BE2C (cell line): ENCODE measurements at regions not wholly inside any gene's neighbourhood (a gene's known extent, or its start where the extent isn't known, plus 50 kb on each side); places are given as distances from the start of the nearest gene placed in this dataset.
"Not testable (repeated sequence)": the region's sequence is repeated elsewhere in the genome, so short reads cannot be mapped to it uniquely, and the experiment has no call there.

Experiments
- DNase-seq: peaks from one replicate; pipeline ENCODE4 v3.0.0-alpha.2; 2020
- H3K27me3 ChIP-seq: fragments of 250-450 bp; sonication (Bioruptor Pico); 2 replicates; pipeline ENCODE4 v1.5.1; 2020; ENCODE audit warnings: mild to moderate bottlenecking
- H3K36me3 ChIP-seq: fragments of 250-450 bp; sonication (Bioruptor Pico); 2 replicates; pipeline ENCODE4 v1.5.1; 2020; ENCODE audit warnings: mild to moderate bottlenecking
- H3K4me1 ChIP-seq: fragments of 250-450 bp; sonication (Bioruptor Pico); 2 replicates; pipeline ENCODE4 v1.5.1; 2020
- H3K4me3 ChIP-seq: 2 replicates; pipeline ENCODE4 v1.5.1; 2011; ENCODE audit warnings: low read depth, low read length
- H3K9me3 ChIP-seq: fragments of 250-450 bp; sonication (Bioruptor Pico); 2 replicates; pipeline ENCODE4 v1.5.1; 2020
- CTCF ChIP-seq: IDR thresholded peaks from 2 replicates; pipeline ENCODE4 v1.5.1; 2012; ENCODE audit warnings: mild to moderate bottlenecking, low read depth, low read length

- Histone ChIP-seq H3K27me3 (no peaks in the 10 kb centered on the region), H3K36me3 (no peaks in the 10 kb centered on the region), H3K4me1 (no peaks in the 10 kb centered on the region), H3K4me3 (no peak overlapping the region), H3K9me3 (no peaks in the 10 kb centered on the region)
- no peak for DNase-seq
- TF ChIP-seq CTCF = no peak
These were observed 329.4 kb downstream of the NAF1 start for GRCh38 chr4:162837241-162837640.

- Histone ChIP-seq H3K4me3 (no peak overlapping the region), H3K4me1 (no peaks in the 10 kb centered on the region), H3K27me3 (no peaks in the 10 kb centered on the region), H3K36me3 (no peaks in the 10 kb centered on the region), H3K9me3 (no peaks in the 10 kb centered on the region)
- DNase-seq = no peak
- TF ChIP-seq CTCF = no peak
These were observed 329.9 kb downstream of the NAF1 start for GRCh38 chr4:162836773-162837172.

- H3K4me1 ChIP-seq, H3K36me3 ChIP-seq, H3K9me3 ChIP-seq, H3K27me3 ChIP-seq, DNase-seq, H3K4me3 ChIP-seq: not testable (repeated sequence)
These were observed 330.4 kb downstream of the NAF1 start for GRCh38 chr4:162836258-162836657.

GRCh38 chr4:162830899-162831298 is 335.8 kb downstream of the NAF1 start:
- Histone ChIP-seq H3K36me3 (no peaks in the 10 kb centered on the region), H3K4me1 (no peaks in the 10 kb centered on the region), H3K27me3 (no peaks in the 10 kb centered on the region), H3K9me3 (no peaks in the 10 kb centered on the region), H3K4me3 (no peak overlapping the region)
- no peak for DNase-seq
- TF ChIP-seq CTCF = no peak

- DNase-seq, H3K4me1 ChIP-seq, H3K27me3 ChIP-seq, H3K36me3 ChIP-seq, H3K9me3 ChIP-seq, H3K4me3 ChIP-seq: not testable (repeated sequence)
These were observed 349.3 kb downstream of the NAF1 start for GRCh38 chr4:162817374-162817773.

- DNase-seq = no peak
- no peaks in the 10 kb centered on the region for H3K4me1 ChIP-seq
- TF ChIP-seq CTCF = no peak
- no peak overlapping the region for H3K4me3 ChIP-seq
- H3K9me3 ChIP-seq = no peaks in the 10 kb centered on the region
- H3K27me3 ChIP-seq = no peaks in the 10 kb centered on the region
- no peaks in the 10 kb centered on the region for H3K36me3 ChIP-seq
These were observed 362.3 kb downstream of the NAF1 start for GRCh38 chr4:162804351-162804924.

- TF ChIP-seq CTCF = no peak
- no peaks in the 10 kb centered on the region for H3K36me3 ChIP-seq
These were observed 363.3 kb downstream of the NAF1 start for GRCh38 chr4:162803378-162803777.

More at GRCh38 chr4:162803378-162803777, 363.3 kb downstream of the NAF1 start:
- H3K4me1 ChIP-seq = no peaks in the 10 kb centered on the region
- DNase-seq = no peak
- H3K4me3 ChIP-seq = no peak overlapping the region
- no peaks in the 10 kb centered on the region for H3K9me3 ChIP-seq
- no peaks in the 10 kb centered on the region for H3K27me3 ChIP-seq
